ENCODE measurements at regions not wholly inside any gene's neighbourhood (a gene's known extent, or its start where the extent isn't known, plus 50 kb on each side); places are given as distances from the start of the nearest gene placed in this dataset.

GRCh38 chr4:115763051-115763450 lies 649.6 kb upstream of the NDST4 start:
- TF ChIP-seq, protein P1, sequence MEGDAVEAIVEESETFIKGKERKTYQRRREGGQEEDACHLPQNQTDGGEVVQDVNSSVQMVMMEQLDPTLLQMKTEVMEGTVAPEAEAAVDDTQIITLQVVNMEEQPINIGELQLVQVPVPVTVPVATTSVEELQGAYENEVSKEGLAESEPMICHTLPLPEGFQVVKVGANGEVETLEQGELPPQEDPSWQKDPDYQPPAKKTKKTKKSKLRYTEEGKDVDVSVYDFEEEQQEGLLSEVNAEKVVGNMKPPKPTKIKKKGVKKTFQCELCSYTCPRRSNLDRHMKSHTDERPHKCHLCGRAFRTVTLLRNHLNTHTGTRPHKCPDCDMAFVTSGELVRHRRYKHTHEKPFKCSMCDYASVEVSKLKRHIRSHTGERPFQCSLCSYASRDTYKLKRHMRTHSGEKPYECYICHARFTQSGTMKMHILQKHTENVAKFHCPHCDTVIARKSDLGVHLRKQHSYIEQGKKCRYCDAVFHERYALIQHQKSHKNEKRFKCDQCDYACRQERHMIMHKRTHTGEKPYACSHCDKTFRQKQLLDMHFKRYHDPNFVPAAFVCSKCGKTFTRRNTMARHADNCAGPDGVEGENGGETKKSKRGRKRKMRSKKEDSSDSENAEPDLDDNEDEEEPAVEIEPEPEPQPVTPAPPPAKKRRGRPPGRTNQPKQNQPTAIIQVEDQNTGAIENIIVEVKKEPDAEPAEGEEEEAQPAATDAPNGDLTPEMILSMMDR (IDR thresholded peaks at IDR 0.05): no peak
- TF ChIP-seq POLR2A (IDR thresholded peaks at IDR 0.05): no peak
- TF ChIP-seq EP300 (IDR thresholded peaks at IDR 0.05): no peak

Measured in tibial nerve (tissue), 4 donors.